ENCODE measurements at regions not wholly inside any gene's neighbourhood (a gene's known extent, or its start where the extent isn't known, plus 50 kb on each side); places are given as distances from the start of the nearest gene placed in this dataset.

- no peaks in the 10 kb centered on the region for H3K27me3 ChIP-seq (ENCODE audit: insufficient read depth in 3 of 3, low read length in 2 of 3)
- no peaks in the 10 kb centered on the region for H3K9me3 ChIP-seq
- H3K27ac ChIP-seq = no peak overlapping the region
- H3K4me1 ChIP-seq = no peaks in the 10 kb centered on the region
- intact Hi-C loops (cut with DNase I) = no loop called here
- no peak overlapping the region for H3K4me3 ChIP-seq
- H3K36me3 ChIP-seq (ENCODE audit: insufficient read depth in 1 of 2, low read depth in 1 of 2) = no peaks in the 10 kb centered on the region
- DNase-seq (no peak), ATAC-seq (no peak)
- 84 to 91% (median 86%) methylated on average over 1 of the region's 1 CpG for WGBS, 3 donors
- no peak for TF ChIP-seq CTCF (IDR thresholded peaks at IDR 0.05)
Observed at GRCh38 chr11:90564531-90564930, 341.7 kb upstream of the CHORDC1 start.

GRCh38 chr11:90558328-90558865 is 335.5 kb upstream of the CHORDC1 start:
- Histone ChIP-seq H3K4me3 (no peak overlapping the region), H3K9me3 (no peaks in the 10 kb centered on the region), H3K4me1 (peaks cover 13% of the 10 kb centered on the region), H3K27me3 (ENCODE audit: insufficient read depth in 3 of 3, low read length in 2 of 3) (no peaks in the 10 kb centered on the region), H3K36me3 (ENCODE audit: insufficient read depth in 1 of 2, low read depth in 1 of 2) (no peaks in the 10 kb centered on the region), H3K27ac (no peak overlapping the region)
- TF ChIP-seq CTCF (IDR thresholded peaks at IDR 0.05) = no peak
- intact Hi-C loops (cut with DNase I) = no loop called here
- DNase-seq = peak in 1 of 2 donors; percentile 39
- no peak for ATAC-seq
- WGBS, 3 donors = 86 to 97% (median 89%) methylated on average over 4 of the region's 4 CpGs

GRCh38 chr11:90556606-90557005 is 333.8 kb upstream of the CHORDC1 start:
- intact Hi-C loops (cut with DNase I) = no loop called here
- Histone ChIP-seq H3K36me3 (ENCODE audit: insufficient read depth in 1 of 2, low read depth in 1 of 2) (no peaks in the 10 kb centered on the region), H3K27me3 (ENCODE audit: insufficient read depth in 3 of 3, low read length in 2 of 3) (no peaks in the 10 kb centered on the region), H3K27ac (peak overlapping the region; percentile 77), H3K4me3 (peak overlapping the region; percentile 20), H3K9me3 (no peaks in the 10 kb centered on the region), H3K4me1 (peaks cover 13% of the 10 kb centered on the region)
- TF ChIP-seq CTCF (IDR thresholded peaks at IDR 0.05) = no peak
- no peak for DNase-seq
- WGBS, 3 donors = 25 to 26% (median 26%) methylated on average over 4 of the region's 4 CpGs
- ATAC-seq = peak; percentile 98 to 100 (median 100)

- Histone ChIP-seq H3K4me1 (peaks cover 13% of the 10 kb centered on the region), H3K27ac (peak overlapping the region; percentile 77), H3K27me3 (ENCODE audit: insufficient read depth in 3 of 3, low read length in 2 of 3) (no peaks in the 10 kb centered on the region), H3K36me3 (ENCODE audit: insufficient read depth in 1 of 2, low read depth in 1 of 2) (no peaks in the 10 kb centered on the region), H3K4me3 (peak overlapping the region; percentile 20), H3K9me3 (no peaks in the 10 kb centered on the region)
- WGBS, 3 donors = 30 to 84% (median 43%) methylated on average over 1 of the region's 1 CpG
- DNase-seq = no peak
- TF ChIP-seq CTCF (IDR thresholded peaks at IDR 0.05) = no peak
- intact Hi-C loops (cut with DNase I) = no loop called here
- peak in 1 of 4 donors; percentile 52 for ATAC-seq
Observed at GRCh38 chr11:90556026-90556425, 333.2 kb upstream of the CHORDC1 start.

- Histone ChIP-seq H3K4me1 (peaks cover 13% of the 10 kb centered on the region), H3K4me3 (no peak overlapping the region), H3K9me3 (no peaks in the 10 kb centered on the region), H3K27ac (peak overlapping the region; percentile 77), H3K36me3 (ENCODE audit: insufficient read depth in 1 of 2, low read depth in 1 of 2) (no peaks in the 10 kb centered on the region), H3K27me3 (ENCODE audit: insufficient read depth in 3 of 3, low read length in 2 of 3) (no peaks in the 10 kb centered on the region)
- no peak for DNase-seq
- WGBS, 3 donors = 79 to 83% (median 81%) methylated on average over 2 of the region's 2 CpGs
- no peak for TF ChIP-seq CTCF (IDR thresholded peaks at IDR 0.05)
- intact Hi-C loops (cut with DNase I) = no loop called here
- ATAC-seq = no peak
Observed at GRCh38 chr11:90555477-90555876, 332.6 kb upstream of the CHORDC1 start.

Data from psoas muscle (tissue), 7 donors.